GM12878 (cell line): ENCODE measurements at regions not wholly inside any gene's neighbourhood (a gene's known extent, or its start where the extent isn't known, plus 50 kb on each side); places are given as distances from the start of the nearest gene placed in this dataset.

ENCODE experiments used
- ATAC-seq: fragments of 200-7000 bp; cut with Tn5 transposase; 3 replicates; pipeline ENCODE4 v1.9.1; 2020; ENCODE audit warnings: mild to moderate bottlenecking, moderate library complexity
- BruUV-seq: library from RNA; stranded (reverse); fragments of 400-500 nt; replicated peaks from 2 replicates; lab custom pipeline; 2021; lab: Mats Ljungman, UMichigan
- CTCF ChIA-PET: fragments of 300-600 bp; sonication (Branson Sonifier 250); formaldehyde crosslinking; extraction: SDS; loops from one replicate; lab custom pipeline; 2021; ENCODE audit warnings: inconsistent platforms; lab: Yijun Ruan, JAX
- POLR2A ChIA-PET: fragments of 350-600 bp; formaldehyde crosslinking; extraction: SDS; loops from one replicate; lab custom pipeline; 2021; ENCODE audit warnings: inconsistent platforms; lab: Charles Lee
- RAD21 ChIA-PET: fragments of 300-600 bp; sonication (Branson Sonifier 250); formaldehyde crosslinking; loops from one replicate; lab custom pipeline; 2023; ENCODE audit warnings: antibody characterized with exemption; ENCODE audit not compliant: unreplicated experiment; lab: Charles Lee
- SMC1A ChIA-PET: fragments of 300-600 bp; sonication (Branson Sonifier 250); formaldehyde crosslinking; loops from one replicate; lab custom pipeline; 2023; ENCODE audit not compliant: unreplicated experiment, uncharacterized antibody; lab: Charles Lee
- DNase-seq: peaks from one replicate; pipeline ENCODE4 v3.0.0-alpha.2; 2011; ENCODE audit warnings: low read depth, low spot score
- FAIRE-seq: peaks from 3 replicates; lab custom pipeline; 2011; peaks lifted over from hg19 to GRCh38; lab: Jason Lieb, UNC
- H2AFZ ChIP-seq: 2 replicates; pipeline ENCODE4 v1.6.0; 2011; ENCODE audit warnings: low read depth, low read length, control low read depth; ENCODE audit not compliant: control insufficient read depth
- H3K27ac ChIP-seq: 2 replicates; pipeline ENCODE4 v1.5.1; 2011; ENCODE audit warnings: control low read depth; ENCODE audit not compliant: control insufficient read depth, insufficient read depth
- H3K27me3 ChIP-seq, 2 experiments: replicated peaks in 1 of 2; 2 replicates each; pipeline versions ENCODE4 v1.6.0 to v1.6.1; 2011; ENCODE audit warnings: low read length in 1 of 2; ENCODE audit not compliant: control insufficient read depth in 2 of 2, insufficient read depth in 2 of 2
- H3K36me3 ChIP-seq, 2 experiments: 2 replicates each; pipeline ENCODE4 v1.5.1; 2011; ENCODE audit warnings: low read length in 1 of 2; ENCODE audit not compliant: control insufficient read depth in 2 of 2, insufficient read depth in 2 of 2
- H3K4me1 ChIP-seq: 2 replicates; pipeline ENCODE4 v1.6.1; 2011; ENCODE audit warnings: mild to moderate bottlenecking, low read length, moderate library complexity, mixed read lengths; ENCODE audit not compliant: control insufficient read depth, insufficient read depth
- H3K4me2 ChIP-seq: 2 replicates; pipeline ENCODE4 v1.6.0; 2011; ENCODE audit warnings: control low read depth; ENCODE audit not compliant: control insufficient read depth, insufficient read depth
- H3K4me3 ChIP-seq: fragments of 200-600 bp; sonication (generic); 2 replicates; pipeline ENCODE4 v1.5.1; 2016
- H3K79me2 ChIP-seq: 2 replicates; pipeline ENCODE4 v1.6.0; 2011; ENCODE audit warnings: low read length; ENCODE audit not compliant: control insufficient read depth, insufficient read depth
- H3K9ac ChIP-seq: 2 replicates; pipeline ENCODE4 v1.8.0; 2011; ENCODE audit warnings: low read length, control low read depth, mixed read lengths; ENCODE audit not compliant: control insufficient read depth, insufficient read depth
- H3K9me3 ChIP-seq: replicated peaks from 3 replicates; pipeline ENCODE4 v1.5.1; 2011; ENCODE audit warnings: mild to moderate bottlenecking, low read length; ENCODE audit not compliant: control insufficient read depth, insufficient read depth
- H4K20me1 ChIP-seq: 2 replicates; pipeline ENCODE4 v1.6.0; 2011; ENCODE audit not compliant: control insufficient read depth, insufficient read depth
- BRCA1 ChIP-seq: IDR thresholded peaks from 2 replicates; pipeline ENCODE4 v1.6.1; 2011; ENCODE audit warnings: low read depth, low read length, improper control_type of control experiment
- KAT2A ChIP-seq: conservative IDR thresholded peaks from 2 replicates; pipeline ENCODE4 v1.6.1; 2011; ENCODE audit warnings: low read depth, low read length; ENCODE audit not compliant: control insufficient read depth
- NR2C1 ChIP-seq: fragments of 450-650 bp; IDR thresholded peaks from 2 replicates; pipeline ENCODE4 v1.6.1; 2017; ENCODE audit warnings: antibody characterized with exemption, mild to moderate bottlenecking, moderate library complexity
- POLR2A ChIP-seq: IDR thresholded peaks from 2 replicates; pipeline ENCODE4 v1.6.1; 2011; ENCODE audit warnings: low read depth, mild to moderate bottlenecking, low read length
- SREBF2 ChIP-seq: IDR thresholded peaks from 2 replicates; pipeline ENCODE4 v1.6.1; 2012; ENCODE audit warnings: mild to moderate bottlenecking, low read length
- TARDBP ChIP-seq: IDR thresholded peaks from 2 replicates; pipeline ENCODE4 v1.6.1; 2016; ENCODE audit warnings: borderline replicate concordance
- WRNIP1 ChIP-seq: IDR thresholded peaks from 2 replicates; pipeline ENCODE4 v1.6.1; 2011; ENCODE audit warnings: low read depth, low read length, improper control_type of control experiment, borderline replicate concordance
- YY1 ChIP-seq: IDR thresholded peaks from 2 replicates; pipeline ENCODE4 v1.6.1; 2011; ENCODE audit warnings: low read depth, mild to moderate bottlenecking, low read length
- ZNF24 ChIP-seq: fragments of 450-650 bp; IDR thresholded peaks from 2 replicates; pipeline ENCODE4 v1.6.1; 2017; ENCODE audit warnings: antibody characterized with exemption, mild to moderate bottlenecking
- WGBS: methylation state at CpG from one replicate; pipeline ENCODE4 v1.1.6; 2016; ENCODE audit warnings: low lambda C conversion rate; ENCODE audit not compliant: insufficient replicate concordance, insufficient coverage; ENCODE audit errors: missing lambda C conversion rate; 5-methylcytosine and 5-hydroxymethylcytosine counted together
- in situ Hi-C: fragments of 300-500 bp; cut with MboI; formaldehyde crosslinking; loops from 9 replicates; pipeline ENCODE4 v1.14.3; 2018; ENCODE audit warnings: mixed read lengths
- intact Hi-C: fragments of 100-400 bp; cut with micrococcal nuclease; formaldehyde crosslinking; loops from one replicate; pipeline ENCODE4 v1.14.2; 2022; ENCODE audit not compliant: unreplicated experiment
- TF ChIP-seq, protein P1 (sequence below): fragments of 450-650 bp; formaldehyde crosslinking; IDR thresholded peaks from 2 replicates; pipeline ENCODE4 v1.5.0; 2022; ENCODE audit warnings: mild to moderate bottlenecking, missing genetic modification characterization
- TF ChIP-seq, protein P2 (sequence below): IDR thresholded peaks from 2 replicates; pipeline ENCODE4 v1.6.1; 2011; ENCODE audit warnings: mild to moderate bottlenecking, low read depth, low read length, moderate library complexity; ENCODE audit not compliant: insufficient replicate concordance
- TF ChIP-seq, protein P3 (sequence below): fragments of 450-650 bp; IDR thresholded peaks from 2 replicates; pipeline ENCODE4 v1.6.1; 2016; ENCODE audit warnings: mild to moderate bottlenecking

DNA sequence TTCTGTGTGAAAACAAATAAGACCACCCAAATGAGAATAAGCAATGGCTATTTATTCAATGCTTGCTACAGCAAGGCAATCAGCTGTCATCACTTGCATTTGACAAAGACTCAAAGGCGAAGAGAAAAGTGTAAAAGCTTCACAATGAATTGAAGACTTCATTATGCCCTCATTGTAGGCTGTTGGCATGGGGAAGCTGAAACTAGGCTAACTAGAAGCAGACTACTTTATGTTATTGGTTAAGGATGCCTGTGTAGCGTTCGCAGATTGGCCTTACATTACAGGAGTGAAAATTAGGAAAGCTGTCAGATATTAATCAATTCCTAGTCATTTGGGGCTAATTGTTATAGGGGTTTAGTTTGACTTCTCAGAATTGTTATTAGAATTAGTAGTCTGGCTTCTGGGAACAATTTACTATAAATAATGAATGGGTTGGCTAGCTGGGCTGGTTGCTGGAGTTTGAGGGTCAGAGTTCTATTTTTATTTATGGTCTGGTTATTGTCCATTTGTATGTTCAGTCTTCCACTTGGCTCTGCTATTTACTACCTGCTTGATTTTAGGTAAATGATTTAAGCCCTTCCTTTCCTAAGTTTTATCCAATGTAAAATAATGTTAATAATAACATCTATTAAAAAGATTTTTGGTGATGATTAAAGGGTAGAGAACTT lies 437.2 kb upstream of the SYT4 start (continued):
- TF ChIP-seq, protein P1, sequence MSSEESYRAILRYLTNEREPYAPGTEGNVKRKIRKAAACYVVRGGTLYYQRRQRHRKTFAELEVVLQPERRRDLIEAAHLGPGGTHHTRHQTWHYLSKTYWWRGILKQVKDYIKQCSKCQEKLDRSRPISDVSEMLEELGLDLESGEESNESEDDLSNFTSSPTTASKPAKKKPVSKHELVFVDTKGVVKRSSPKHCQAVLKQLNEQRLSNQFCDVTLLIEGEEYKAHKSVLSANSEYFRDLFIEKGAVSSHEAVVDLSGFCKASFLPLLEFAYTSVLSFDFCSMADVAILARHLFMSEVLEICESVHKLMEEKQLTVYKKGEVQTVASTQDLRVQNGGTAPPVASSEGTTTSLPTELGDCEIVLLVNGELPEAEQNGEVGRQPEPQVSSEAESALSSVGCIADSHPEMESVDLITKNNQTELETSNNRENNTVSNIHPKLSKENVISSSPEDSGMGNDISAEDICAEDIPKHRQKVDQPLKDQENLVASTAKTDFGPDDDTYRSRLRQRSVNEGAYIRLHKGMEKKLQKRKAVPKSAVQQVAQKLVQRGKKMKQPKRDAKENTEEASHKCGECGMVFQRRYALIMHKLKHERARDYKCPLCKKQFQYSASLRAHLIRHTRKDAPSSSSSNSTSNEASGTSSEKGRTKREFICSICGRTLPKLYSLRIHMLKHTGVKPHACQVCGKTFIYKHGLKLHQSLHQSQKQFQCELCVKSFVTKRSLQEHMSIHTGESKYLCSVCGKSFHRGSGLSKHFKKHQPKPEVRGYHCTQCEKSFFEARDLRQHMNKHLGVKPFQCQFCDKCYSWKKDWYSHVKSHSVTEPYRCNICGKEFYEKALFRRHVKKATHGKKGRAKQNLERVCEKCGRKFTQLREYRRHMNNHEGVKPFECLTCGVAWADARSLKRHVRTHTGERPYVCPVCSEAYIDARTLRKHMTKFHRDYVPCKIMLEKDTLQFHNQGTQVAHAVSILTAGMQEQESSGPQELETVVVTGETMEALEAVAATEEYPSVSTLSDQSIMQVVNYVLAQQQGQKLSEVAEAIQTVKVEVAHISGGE = no peak
- TF ChIP-seq, all 136 proteins: peak for 0

DNA sequence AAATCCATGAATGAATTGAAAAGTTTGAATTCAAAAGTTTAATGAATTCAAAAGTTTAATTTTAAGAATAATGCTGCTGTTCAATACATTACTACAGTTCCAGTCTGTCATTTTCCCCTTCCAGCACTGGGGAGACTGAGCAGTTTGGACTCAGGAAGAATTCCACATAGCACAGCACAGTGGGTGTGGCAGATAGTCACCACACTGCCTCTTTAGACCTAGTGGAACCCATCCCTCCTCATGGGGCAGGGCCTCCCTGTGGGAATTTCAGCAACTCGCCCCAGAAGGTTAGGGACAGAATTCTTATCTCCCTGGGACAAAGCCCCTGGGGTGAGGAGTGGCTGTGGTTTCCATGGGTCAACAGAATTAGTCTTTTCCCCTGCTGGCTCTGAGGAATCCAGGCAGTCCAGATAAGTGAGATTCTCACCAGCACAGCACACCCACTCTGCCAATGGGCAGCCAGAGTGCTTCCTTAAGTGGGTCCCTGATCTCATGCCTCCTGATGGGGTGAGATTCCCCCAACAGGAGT lies 442.0 kb upstream of the SYT4 start:
- no peaks in the 10 kb centered on the region for H3K79me2 ChIP-seq
- DNase-seq (no peak), FAIRE-seq (no peak), ATAC-seq (no peak)
- no peak overlapping the region for H3K4me2 ChIP-seq
- no peak overlapping the region for H3K27ac ChIP-seq
- no peaks in the 10 kb centered on the region for H3K27me3 ChIP-seq
- no TSS peak for BruUV-seq
- RAD21 ChIA-PET = no interaction called here
- intact Hi-C loops (no loop called here), in situ Hi-C loops (no loop called here)
- H3K4me3 ChIP-seq = no peak overlapping the region
- SMC1A ChIA-PET = no interaction called here
- no peak for TF ChIP-seq SREBF2
- TF ChIP-seq, protein P2, sequence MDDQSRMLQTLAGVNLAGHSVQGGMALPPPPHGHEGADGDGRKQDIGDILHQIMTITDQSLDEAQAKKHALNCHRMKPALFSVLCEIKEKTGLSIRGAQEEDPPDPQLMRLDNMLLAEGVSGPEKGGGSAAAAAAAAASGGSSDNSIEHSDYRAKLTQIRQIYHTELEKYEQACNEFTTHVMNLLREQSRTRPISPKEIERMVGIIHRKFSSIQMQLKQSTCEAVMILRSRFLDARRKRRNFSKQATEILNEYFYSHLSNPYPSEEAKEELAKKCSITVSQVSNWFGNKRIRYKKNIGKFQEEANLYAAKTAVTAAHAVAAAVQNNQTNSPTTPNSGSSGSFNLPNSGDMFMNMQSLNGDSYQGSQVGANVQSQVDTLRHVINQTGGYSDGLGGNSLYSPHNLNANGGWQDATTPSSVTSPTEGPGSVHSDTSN = no peak
- no peak for TF ChIP-seq ZNF24
- TF ChIP-seq, protein P3, sequence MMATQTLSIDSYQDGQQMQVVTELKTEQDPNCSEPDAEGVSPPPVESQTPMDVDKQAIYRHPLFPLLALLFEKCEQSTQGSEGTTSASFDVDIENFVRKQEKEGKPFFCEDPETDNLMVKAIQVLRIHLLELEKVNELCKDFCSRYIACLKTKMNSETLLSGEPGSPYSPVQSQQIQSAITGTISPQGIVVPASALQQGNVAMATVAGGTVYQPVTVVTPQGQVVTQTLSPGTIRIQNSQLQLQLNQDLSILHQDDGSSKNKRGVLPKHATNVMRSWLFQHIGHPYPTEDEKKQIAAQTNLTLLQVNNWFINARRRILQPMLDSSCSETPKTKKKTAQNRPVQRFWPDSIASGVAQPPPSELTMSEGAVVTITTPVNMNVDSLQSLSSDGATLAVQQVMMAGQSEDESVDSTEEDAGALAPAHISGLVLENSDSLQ = no peak
- no peak for TF ChIP-seq POLR2A
- no peak for TF ChIP-seq KAT2A
- no peak for TF ChIP-seq NR2C1
- TF ChIP-seq TARDBP = no peak
- no peak for TF ChIP-seq WRNIP1
- no peak for TF ChIP-seq BRCA1
- no peak for TF ChIP-seq YY1
- CTCF ChIA-PET = no interaction called here
- POLR2A ChIA-PET = no interaction called here
- WGBS = 0% methylated on average over 1 of the region's 1 CpG
- H3K9me3 ChIP-seq = no peaks in the 10 kb centered on the region
- no peaks in the 10 kb centered on the region for H4K20me1 ChIP-seq
- no peak overlapping the region for H2AFZ ChIP-seq
- no peak overlapping the region for H3K9ac ChIP-seq
- H3K4me1 ChIP-seq = no peaks in the 10 kb centered on the region
- no peaks in the 10 kb centered on the region for H3K36me3 ChIP-seq
